SK-N-SH (cell line): ENCODE measurements at regions not wholly inside any gene's neighbourhood (a gene's known extent, or its start where the extent isn't known, plus 50 kb on each side); places are given as distances from the start of the nearest gene placed in this dataset.

Source experiments
- POLR2AphosphoS5 ChIP-seq: IDR thresholded peaks from 2 replicates; pipeline ENCODE4 v1.6.1; 2012; ENCODE audit warnings: low read depth, low read length
- RAD21 ChIP-seq: IDR thresholded peaks from 2 replicates; pipeline ENCODE4 v1.6.1; 2012; ENCODE audit warnings: mild to moderate bottlenecking, low read length
- TAF1 ChIP-seq: IDR thresholded peaks from 2 replicates; pipeline ENCODE4 v1.6.1; 2012; ENCODE audit warnings: low read depth, mild to moderate bottlenecking, low read length, moderate library complexity, borderline replicate concordance
- TF ChIP-seq, protein P1 (sequence below): fragments of 200-600 bp; sonication (generic); IDR thresholded peaks from 2 replicates; pipeline ENCODE4 v1.6.1; 2017; ENCODE audit warnings: antibody characterized with exemption, mild to moderate bottlenecking, moderate library complexity

DNA sequence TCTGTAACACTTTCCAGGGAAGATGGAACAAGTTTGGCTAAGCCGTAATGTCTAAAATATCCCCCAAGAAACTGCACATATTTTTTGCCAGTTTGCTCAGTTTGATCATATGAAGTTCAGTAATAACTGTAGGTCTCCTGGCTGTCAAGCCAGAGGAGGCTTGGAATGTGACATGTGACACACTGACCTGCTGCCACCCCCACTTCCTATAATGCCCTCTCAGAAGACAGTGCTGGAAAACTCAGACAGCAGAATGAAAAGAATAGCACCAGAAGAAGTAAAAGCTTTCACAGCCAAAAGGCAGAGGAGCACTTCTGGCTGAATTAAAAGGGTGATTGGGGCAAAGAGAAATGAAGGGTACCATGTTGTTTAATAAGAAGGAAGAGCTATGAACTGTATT, 67.4 kb upstream of the UBAC2 start:
- TF ChIP-seq RAD21, result no peak
- TF ChIP-seq, protein P1, sequence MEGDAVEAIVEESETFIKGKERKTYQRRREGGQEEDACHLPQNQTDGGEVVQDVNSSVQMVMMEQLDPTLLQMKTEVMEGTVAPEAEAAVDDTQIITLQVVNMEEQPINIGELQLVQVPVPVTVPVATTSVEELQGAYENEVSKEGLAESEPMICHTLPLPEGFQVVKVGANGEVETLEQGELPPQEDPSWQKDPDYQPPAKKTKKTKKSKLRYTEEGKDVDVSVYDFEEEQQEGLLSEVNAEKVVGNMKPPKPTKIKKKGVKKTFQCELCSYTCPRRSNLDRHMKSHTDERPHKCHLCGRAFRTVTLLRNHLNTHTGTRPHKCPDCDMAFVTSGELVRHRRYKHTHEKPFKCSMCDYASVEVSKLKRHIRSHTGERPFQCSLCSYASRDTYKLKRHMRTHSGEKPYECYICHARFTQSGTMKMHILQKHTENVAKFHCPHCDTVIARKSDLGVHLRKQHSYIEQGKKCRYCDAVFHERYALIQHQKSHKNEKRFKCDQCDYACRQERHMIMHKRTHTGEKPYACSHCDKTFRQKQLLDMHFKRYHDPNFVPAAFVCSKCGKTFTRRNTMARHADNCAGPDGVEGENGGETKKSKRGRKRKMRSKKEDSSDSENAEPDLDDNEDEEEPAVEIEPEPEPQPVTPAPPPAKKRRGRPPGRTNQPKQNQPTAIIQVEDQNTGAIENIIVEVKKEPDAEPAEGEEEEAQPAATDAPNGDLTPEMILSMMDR, result no peak
- no peak for TF ChIP-seq TAF1
- TF ChIP-seq POLR2AphosphoS5, result no peak
